WTC11 (cell line): ENCODE measurements at regions not wholly inside any gene's neighbourhood (a gene's known extent, or its start where the extent isn't known, plus 50 kb on each side); places are given as distances from the start of the nearest gene placed in this dataset.

Experiments
- CREB1 ChIP-seq: sonication (generic); formaldehyde crosslinking; IDR thresholded peaks from 2 replicates; pipeline ENCODE4 v1.8.0; 2023; ENCODE audit warnings: mild to moderate bottlenecking, missing genetic modification reagents
- CTCF ChIP-seq: fragments of 200-600 bp; IDR thresholded peaks from 2 replicates; pipeline ENCODE4 v1.8.0; 2022; ENCODE audit warnings: antibody characterized with exemption
- ESRRA ChIP-seq: sonication (generic); formaldehyde crosslinking; IDR thresholded peaks from 2 replicates; pipeline ENCODE4 v1.8.1; 2022; ENCODE audit warnings: mild to moderate bottlenecking, missing genetic modification reagents, borderline replicate concordance
- IRF2 ChIP-seq: sonication (generic); formaldehyde crosslinking; IDR thresholded peaks from 2 replicates; pipeline ENCODE4 v1.8.0; 2022; ENCODE audit warnings: low read depth, missing genetic modification reagents, borderline replicate concordance
- KAT7 ChIP-seq: sonication (generic); formaldehyde crosslinking; IDR thresholded peaks from 2 replicates; pipeline ENCODE4 v1.8.1; 2023; ENCODE audit warnings: missing genetic modification reagents, mild to moderate bottlenecking, borderline replicate concordance
- NFATC4 ChIP-seq: fragments of 250-450 bp; sonication (Bioruptor Pico); IDR thresholded peaks from 2 replicates; pipeline ENCODE4 v1.9.0; 2021; ENCODE audit warnings: mild to moderate bottlenecking
- NFYB ChIP-seq: sonication (generic); formaldehyde crosslinking; conservative IDR thresholded peaks from 2 replicates; pipeline ENCODE4 v1.8.0; 2022; ENCODE audit warnings: low read depth, missing genetic modification reagents
- NR3C1 ChIP-seq: sonication (generic); formaldehyde crosslinking; conservative IDR thresholded peaks from 2 replicates; pipeline ENCODE4 v1.8.1; 2023; ENCODE audit warnings: low read depth, mild to moderate bottlenecking, missing genetic modification reagents
- PRDM15 ChIP-seq: sonication (generic); formaldehyde crosslinking; IDR thresholded peaks from 2 replicates; pipeline ENCODE4 v1.8.0; 2022; ENCODE audit warnings: missing genetic modification reagents
- PRRX2 ChIP-seq: fragments of 250-450 bp; sonication (Bioruptor Pico); IDR thresholded peaks from 2 replicates; pipeline ENCODE4 v1.8.0; 2021; ENCODE audit warnings: mild to moderate bottlenecking
- ZNF121 ChIP-seq: sonication (generic); formaldehyde crosslinking; IDR thresholded peaks from 2 replicates; pipeline ENCODE4 v1.8.0; 2023; ENCODE audit warnings: missing genetic modification reagents
- ZNF317 ChIP-seq: sonication (generic); formaldehyde crosslinking; IDR thresholded peaks from 2 replicates; pipeline ENCODE4 v1.8.1; 2023; ENCODE audit warnings: low read depth, mild to moderate bottlenecking, moderate library complexity, missing genetic modification reagents, borderline replicate concordance
- TF ChIP-seq, protein P1 (sequence below): sonication (generic); formaldehyde crosslinking; IDR thresholded peaks from 2 replicates; pipeline ENCODE4 v1.8.0; 2022; ENCODE audit warnings: mild to moderate bottlenecking, missing genetic modification reagents
- TF ChIP-seq, protein P2 (sequence below): sonication (generic); formaldehyde crosslinking; IDR thresholded peaks from 2 replicates; pipeline ENCODE4 v1.8.1; 2023; ENCODE audit warnings: mild to moderate bottlenecking, missing genetic modification reagents, moderate library complexity

DNA sequence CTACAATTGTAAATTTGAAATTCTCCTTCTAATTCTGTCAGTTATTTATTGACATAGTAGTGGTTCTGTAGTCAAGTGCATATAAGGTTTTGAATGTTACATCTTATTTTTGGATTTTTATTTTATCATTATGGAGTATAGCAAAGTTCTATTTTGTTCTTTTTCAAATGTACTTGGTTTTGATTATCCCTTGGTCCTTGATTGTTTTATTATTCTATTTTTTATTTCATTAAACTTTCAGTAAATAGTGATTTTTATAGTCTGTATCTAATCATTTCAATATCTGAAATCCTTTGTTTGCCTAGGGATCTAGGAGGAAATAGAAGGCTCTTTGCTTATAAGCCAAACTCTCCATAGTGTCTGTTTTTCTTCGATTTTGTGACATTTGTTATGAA is 87.8 kb downstream of the HFE start:
- TF ChIP-seq, protein P1, sequence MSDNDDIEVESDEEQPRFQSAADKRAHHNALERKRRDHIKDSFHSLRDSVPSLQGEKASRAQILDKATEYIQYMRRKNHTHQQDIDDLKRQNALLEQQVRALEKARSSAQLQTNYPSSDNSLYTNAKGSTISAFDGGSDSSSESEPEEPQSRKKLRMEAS (CRISPR knock-in tag), result no peak
- TF ChIP-seq NFATC4 (CRISPR knock-in tag) (no peak), CTCF (no peak), CREB1 (CRISPR knock-in tag) (no peak), ZNF317 (CRISPR knock-in tag) (no peak), PRDM15 (CRISPR knock-in tag) (no peak), ZNF121 (no peak), ESRRA (no peak), NFYB (no peak), NR3C1 (no peak), IRF2 (no peak), PRRX2 (CRISPR knock-in tag) (no peak), KAT7 (CRISPR knock-in tag) (no peak)
- TF ChIP-seq, protein P2, sequence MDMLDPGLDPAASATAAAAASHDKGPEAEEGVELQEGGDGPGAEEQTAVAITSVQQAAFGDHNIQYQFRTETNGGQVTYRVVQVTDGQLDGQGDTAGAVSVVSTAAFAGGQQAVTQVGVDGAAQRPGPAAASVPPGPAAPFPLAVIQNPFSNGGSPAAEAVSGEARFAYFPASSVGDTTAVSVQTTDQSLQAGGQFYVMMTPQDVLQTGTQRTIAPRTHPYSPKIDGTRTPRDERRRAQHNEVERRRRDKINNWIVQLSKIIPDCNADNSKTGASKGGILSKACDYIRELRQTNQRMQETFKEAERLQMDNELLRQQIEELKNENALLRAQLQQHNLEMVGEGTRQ, result no peak
